Middle frontal gyrus (tissue), 1 donor: ENCODE measurements at regions not wholly inside any gene's neighbourhood (a gene's known extent, or its start where the extent isn't known, plus 50 kb on each side); places are given as distances from the start of the nearest gene placed in this dataset.

Source experiments
- DNase-seq: peaks from one replicate; pipeline ENCODE4 v3.0.0-alpha.2; 2015; ENCODE audit warnings: low spot score; ENCODE audit errors: extremely low spot score

GRCh38 chr6:7048894-7049293 is 58.9 kb upstream of the RREB1 start:
- DNase-seq, result no peak

DNA sequence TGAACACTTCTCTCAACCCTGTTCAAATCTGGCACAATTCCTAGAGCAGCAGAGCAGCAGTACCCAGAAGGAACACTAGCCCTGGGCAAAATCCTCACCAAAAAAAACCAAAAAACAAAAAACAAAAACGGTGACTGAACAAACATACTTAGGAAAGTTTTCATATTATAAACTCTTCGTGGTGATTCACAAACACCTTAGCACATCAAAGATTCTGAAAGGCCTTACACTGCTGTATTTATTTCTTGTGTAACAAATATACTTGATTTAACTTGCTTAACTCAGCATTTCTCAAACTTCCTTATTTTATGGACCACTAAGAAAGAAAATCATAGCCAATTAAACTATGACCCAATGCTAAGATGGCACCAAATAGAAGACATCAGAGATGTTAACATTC is 57.8 kb upstream of the RREB1 start:
- no peak for DNase-seq

- DNase-seq, result no peak
Observed at GRCh38 chr6:7050872-7051779, 56.6 kb upstream of the RREB1 start.

DNA sequence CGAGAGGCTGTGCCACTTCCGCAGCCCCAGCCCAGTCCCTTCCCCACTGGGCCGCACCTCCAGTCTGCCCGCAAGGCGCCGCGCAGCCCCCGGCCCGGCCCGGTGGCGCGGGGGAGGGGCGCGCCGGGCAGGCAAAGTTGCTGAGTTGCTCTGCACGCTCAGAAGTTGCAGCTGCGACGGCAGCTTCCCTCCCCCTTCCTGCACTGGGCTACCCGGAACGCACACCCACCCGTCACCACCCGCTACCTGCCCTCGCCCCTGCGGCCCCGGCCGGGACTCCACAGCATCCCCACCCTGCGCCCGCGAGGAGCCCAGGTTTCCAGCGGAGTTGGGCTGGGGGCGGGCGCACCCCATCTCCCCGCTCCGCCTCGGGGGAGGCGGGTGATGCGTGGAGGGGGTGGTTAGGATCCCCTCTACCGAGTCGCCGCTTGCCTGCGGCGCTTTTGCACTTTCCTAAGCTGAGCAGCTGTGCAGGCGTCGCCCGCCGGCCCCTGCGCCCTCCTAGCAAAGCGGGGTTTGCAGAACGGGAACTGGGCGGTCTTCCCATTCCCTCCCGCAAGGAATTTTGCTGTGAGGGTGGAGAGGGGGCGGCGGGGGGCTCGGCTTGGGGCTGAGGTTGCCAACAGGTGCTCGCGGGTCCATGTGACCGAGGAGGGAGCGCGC is 55.9 kb upstream of the RREB1 start:
- DNase-seq, result no peak

GRCh38 chr6:7052443-7053011 is 55.2 kb upstream of the RREB1 start:
- DNase-seq, result no peak

GRCh38 chr6:7053125-7053774 is 54.5 kb upstream of the RREB1 start:
- no peak for DNase-seq
